ENCODE measurements at regions not wholly inside any gene's neighbourhood (a gene's known extent, or its start where the extent isn't known, plus 50 kb on each side); places are given as distances from the start of the nearest gene placed in this dataset.

GRCh38 chr2:788227-789032, 111.2 kb upstream of the TMEM18 start:
- H3K36me3 Mint-ChIP-seq (ENCODE audit: low read depth), result peaks cover 11% of the 10 kb centered on the region
- no peak overlapping the region for H3K4me3 Mint-ChIP-seq
- H3K27ac ChIP-seq (ENCODE audit: low read depth), result no peak overlapping the region
- H3K4me2 ChIP-seq, result no peak overlapping the region
- no peaks in the 10 kb centered on the region for H3K4me1 ChIP-seq (ENCODE audit: insufficient read depth)
- no peak overlapping the region for H2AFZ ChIP-seq
- no peaks in the 10 kb centered on the region for H3K27me3 Mint-ChIP-seq (ENCODE audit: insufficient read depth, low read depth, poor library complexity)
- peaks cover 19% of the 10 kb centered on the region for H3K9me2 ChIP-seq (ENCODE audit: insufficient read depth)
- H3K27me3 ChIP-seq (ENCODE audit: insufficient read depth), result no peaks in the 10 kb centered on the region
- DNase-seq (ENCODE audit: low spot score) (no peak), ATAC-seq (no peak)
- no peaks in the 10 kb centered on the region; the same call in 2 of the 3 replicates for H3K4me1 Mint-ChIP-seq
- peaks cover 32% of the 10 kb centered on the region for H3K9me3 Mint-ChIP-seq
- H3K27ac Mint-ChIP-seq, result no peak overlapping the region
- H3F3A ChIP-seq (replicated peaks; ENCODE audit: low read depth), result no peaks in the 10 kb centered on the region
- H4K20me1 ChIP-seq (replicated peaks; ENCODE audit: insufficient read depth), result no peaks in the 10 kb centered on the region
- no peaks in the 10 kb centered on the region for H3K79me2 ChIP-seq (replicated peaks; ENCODE audit: insufficient read depth)
- no peaks in the 10 kb centered on the region for H3K36me3 ChIP-seq (ENCODE audit: insufficient read depth)
- H3K4me3 ChIP-seq, result no peak overlapping the region
- no peak for TF ChIP-seq EZH2phosphoT487 (IDR thresholded peaks at IDR 0.05; ENCODE audit: unreplicated experiment)

- H3K36me3 ChIP-seq (ENCODE audit: insufficient read depth), result no peaks in the 10 kb centered on the region
- H3K4me1 ChIP-seq (ENCODE audit: insufficient read depth), result peaks cover 6% of the 10 kb centered on the region; the same call in 1 of the 2 replicates
- Mint-ChIP-seq H3K4me3 (no peak overlapping the region), H3K36me3 (ENCODE audit: low read depth) (peaks cover 5% of the 10 kb centered on the region), H3K27me3 (ENCODE audit: insufficient read depth, low read depth, poor library complexity) (peaks cover 2% of the 10 kb centered on the region), H3K9me3 (peaks cover 17% of the 10 kb centered on the region), H3K27ac (no peak overlapping the region), H3K4me1 (peaks cover 6% of the 10 kb centered on the region; the same call in 2 of the 3 replicates)
- no peak overlapping the region for H2AFZ ChIP-seq
- DNase-seq (ENCODE audit: low spot score), result no peak
- no peak overlapping the region for H3K27ac ChIP-seq (ENCODE audit: low read depth)
- ATAC-seq, result no peak
- H3K27me3 ChIP-seq (ENCODE audit: insufficient read depth), result no peaks in the 10 kb centered on the region
- H4K20me1 ChIP-seq (replicated peaks; ENCODE audit: insufficient read depth), result no peaks in the 10 kb centered on the region
- H3K4me2 ChIP-seq, result no peak overlapping the region
- H3F3A ChIP-seq (replicated peaks; ENCODE audit: low read depth), result no peaks in the 10 kb centered on the region
- H3K9me2 ChIP-seq (ENCODE audit: insufficient read depth), result peaks cover 4% of the 10 kb centered on the region; the same call in 1 of the 2 replicates
- no peaks in the 10 kb centered on the region for H3K79me2 ChIP-seq (replicated peaks; ENCODE audit: insufficient read depth)
- H3K4me3 ChIP-seq, result no peak overlapping the region
- TF ChIP-seq ZNF331 (CRISPR knock-in tag; IDR thresholded peaks at IDR 0.05; ENCODE audit: low read depth) (no peak), STAT1 (IDR thresholded peaks at IDR 0.05; ENCODE audit: unreplicated experiment) (no peak), JUNB (IDR thresholded peaks at IDR 0.05; ENCODE audit: unreplicated experiment) (no peak), ZNF462 (CRISPR knock-in tag; IDR thresholded peaks at IDR 0.05) (no peak), NANOG (IDR thresholded peaks at IDR 0.05; ENCODE audit: borderline replicate concordance) (no peak), POLR2AphosphoS5 (IDR thresholded peaks at IDR 0.05; ENCODE audit: low read depth) (no peak), REST (IDR thresholded peaks at IDR 0.05; ENCODE audit: unreplicated experiment) (no peak), ETS1 (IDR thresholded peaks at IDR 0.05) (no peak), EZH2 (IDR thresholded peaks at IDR 0.05; ENCODE audit: low read depth, unreplicated experiment) (no peak), ZNF114 (CRISPR knock-in tag; IDR thresholded peaks at IDR 0.05) (no peak), EZH2phosphoT487 (IDR thresholded peaks at IDR 0.05; ENCODE audit: unreplicated experiment) (no peak)
Measured at GRCh38 chr2:784753-785152, 107.5 kb upstream of the TMEM18 start.

All from GM23338 (cell line).